HEK293T (cell line): ENCODE measurements at regions not wholly inside any gene's neighbourhood (a gene's known extent, or its start where the extent isn't known, plus 50 kb on each side); places are given as distances from the start of the nearest gene placed in this dataset.

ENCODE experiments used
- BHLHE40 ChIP-seq: fragments of 450-650 bp; IDR thresholded peaks from 2 replicates; pipeline ENCODE4 v1.6.1; 2016; ENCODE audit warnings: mild to moderate bottlenecking, moderate library complexity, borderline replicate concordance
- FOXA1 ChIP-seq: fragments of 450-650 bp; IDR thresholded peaks from 2 replicates; pipeline ENCODE4 v1.6.1; 2016; ENCODE audit warnings: mild to moderate bottlenecking
- FOXM1 ChIP-seq: fragments of 450-650 bp; IDR thresholded peaks from 2 replicates; pipeline ENCODE4 v1.6.1; 2017; ENCODE audit warnings: mild to moderate bottlenecking, borderline replicate concordance
- NFRKB ChIP-seq: fragments of 450-650 bp; IDR thresholded peaks from 2 replicates; pipeline ENCODE4 v1.6.1; 2016; ENCODE audit warnings: mild to moderate bottlenecking, moderate library complexity
- SUZ12 ChIP-seq: fragments of 450-650 bp; IDR thresholded peaks from 2 replicates; pipeline ENCODE4 v1.6.1; 2016; ENCODE audit warnings: mild to moderate bottlenecking
- TARDBP ChIP-seq: fragments of 450-650 bp; IDR thresholded peaks from 2 replicates; pipeline ENCODE4 v1.6.1; 2016

DNA sequence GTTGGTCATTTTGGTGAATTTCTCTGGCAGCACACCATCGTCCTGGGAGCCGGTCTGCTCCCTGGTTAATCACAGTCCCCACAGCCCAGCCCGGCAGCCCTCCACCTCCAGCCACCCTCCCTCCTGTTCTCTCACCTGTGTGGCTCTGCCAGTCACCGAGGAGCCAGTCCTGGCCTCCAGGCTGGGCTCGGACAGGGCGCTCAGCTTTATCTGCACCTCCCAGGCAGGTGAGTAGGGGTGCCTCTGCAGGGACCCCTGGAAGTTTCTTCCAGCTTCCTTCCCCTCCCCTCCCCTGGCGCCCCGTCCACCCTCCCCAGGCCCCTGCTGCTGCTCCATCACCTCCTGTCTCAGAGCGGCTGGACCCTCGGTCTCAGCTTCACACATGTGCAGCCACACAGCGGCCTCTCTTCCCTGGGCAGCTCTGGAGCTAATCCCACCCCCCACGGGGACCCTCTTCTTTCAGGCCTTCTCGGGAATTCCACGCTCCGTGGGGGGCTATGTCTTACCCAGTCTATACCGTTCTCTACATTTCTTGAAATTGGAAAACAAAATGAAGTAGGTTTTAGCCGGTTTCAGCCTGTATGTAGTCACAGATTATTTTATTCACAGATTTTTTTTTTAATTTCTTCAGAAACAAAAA lies 213.9 kb upstream of the PPP2R2D start:
- TF ChIP-seq BHLHE40, result no peak
- TF ChIP-seq FOXA1, result no peak
- no peak for TF ChIP-seq FOXM1
- no peak for TF ChIP-seq NFRKB
- TF ChIP-seq TARDBP, result no peak
- no peak for TF ChIP-seq SUZ12
